Bronchial epithelial cell (primary cell): ENCODE measurements at regions not wholly inside any gene's neighbourhood (a gene's known extent, or its start where the extent isn't known, plus 50 kb on each side); places are given as distances from the start of the nearest gene placed in this dataset.

Source experiments
- DNase-seq: peaks from one replicate; pipeline ENCODE4 v3.0.0-alpha.2; 2010; ENCODE audit warnings: low read depth
- FAIRE-seq: peaks from 2 replicates; lab custom pipeline; 2011; peaks lifted over from hg19 to GRCh38; lab: Jason Lieb, UNC
- H3K27me3 ChIP-seq: 2 replicates; pipeline ENCODE4 v1.5.1; 2011; ENCODE audit warnings: low read length; ENCODE audit not compliant: control insufficient read depth, insufficient read depth
- H3K36me3 ChIP-seq: 2 replicates; pipeline ENCODE4 v1.5.1; 2011; ENCODE audit warnings: low read length; ENCODE audit not compliant: control insufficient read depth, insufficient read depth
- H3K4me3 ChIP-seq: 2 replicates; pipeline ENCODE4 v1.5.1; 2011; ENCODE audit warnings: mild to moderate bottlenecking, low read depth, low read length, control low read depth
- TF ChIP-seq, protein P1 (sequence below): IDR thresholded peaks from 2 replicates; pipeline ENCODE4 v1.5.1; 2011; ENCODE audit warnings: mild to moderate bottlenecking, moderate library complexity, low read length, control low read depth, inconsistent platforms; ENCODE audit not compliant: insufficient read depth, severe bottlenecking

- FAIRE-seq (no peak), DNase-seq (no peak)
- Histone ChIP-seq H3K4me3 (no peak overlapping the region), H3K27me3 (peaks cover 2% of the 10 kb centered on the region), H3K36me3 (no peaks in the 10 kb centered on the region)
- TF ChIP-seq, protein P1, sequence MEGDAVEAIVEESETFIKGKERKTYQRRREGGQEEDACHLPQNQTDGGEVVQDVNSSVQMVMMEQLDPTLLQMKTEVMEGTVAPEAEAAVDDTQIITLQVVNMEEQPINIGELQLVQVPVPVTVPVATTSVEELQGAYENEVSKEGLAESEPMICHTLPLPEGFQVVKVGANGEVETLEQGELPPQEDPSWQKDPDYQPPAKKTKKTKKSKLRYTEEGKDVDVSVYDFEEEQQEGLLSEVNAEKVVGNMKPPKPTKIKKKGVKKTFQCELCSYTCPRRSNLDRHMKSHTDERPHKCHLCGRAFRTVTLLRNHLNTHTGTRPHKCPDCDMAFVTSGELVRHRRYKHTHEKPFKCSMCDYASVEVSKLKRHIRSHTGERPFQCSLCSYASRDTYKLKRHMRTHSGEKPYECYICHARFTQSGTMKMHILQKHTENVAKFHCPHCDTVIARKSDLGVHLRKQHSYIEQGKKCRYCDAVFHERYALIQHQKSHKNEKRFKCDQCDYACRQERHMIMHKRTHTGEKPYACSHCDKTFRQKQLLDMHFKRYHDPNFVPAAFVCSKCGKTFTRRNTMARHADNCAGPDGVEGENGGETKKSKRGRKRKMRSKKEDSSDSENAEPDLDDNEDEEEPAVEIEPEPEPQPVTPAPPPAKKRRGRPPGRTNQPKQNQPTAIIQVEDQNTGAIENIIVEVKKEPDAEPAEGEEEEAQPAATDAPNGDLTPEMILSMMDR: no peak
Measured at GRCh38 chr2:71832844-71833243, 314.8 kb downstream of the CYP26B1 start.

DNA sequence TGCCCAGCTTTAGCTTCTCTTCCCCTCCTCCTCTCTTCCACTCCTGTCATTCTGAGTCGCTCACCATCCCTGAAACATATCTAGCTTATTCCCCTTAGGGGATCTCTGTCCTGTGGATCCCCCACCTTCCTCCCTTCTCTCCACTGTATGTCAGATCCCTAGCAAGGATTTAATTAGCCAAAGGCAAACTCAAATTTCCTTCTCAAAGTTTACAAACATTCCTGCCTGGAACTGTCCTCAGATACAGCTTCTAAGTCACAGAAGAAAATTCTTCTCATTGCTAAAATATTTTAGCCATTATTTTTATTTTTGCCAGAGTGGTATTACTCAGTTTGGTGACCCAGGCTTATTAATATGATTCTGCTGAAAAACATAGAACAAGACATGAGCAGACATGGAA, 315.3 kb downstream of the CYP26B1 start:
- H3K27me3 ChIP-seq: peaks cover 2% of the 10 kb centered on the region
- no peaks in the 10 kb centered on the region for H3K36me3 ChIP-seq
- no peak overlapping the region for H3K4me3 ChIP-seq
- TF ChIP-seq, protein P1: no peak
- FAIRE-seq (no peak), DNase-seq (no peak)

DNA sequence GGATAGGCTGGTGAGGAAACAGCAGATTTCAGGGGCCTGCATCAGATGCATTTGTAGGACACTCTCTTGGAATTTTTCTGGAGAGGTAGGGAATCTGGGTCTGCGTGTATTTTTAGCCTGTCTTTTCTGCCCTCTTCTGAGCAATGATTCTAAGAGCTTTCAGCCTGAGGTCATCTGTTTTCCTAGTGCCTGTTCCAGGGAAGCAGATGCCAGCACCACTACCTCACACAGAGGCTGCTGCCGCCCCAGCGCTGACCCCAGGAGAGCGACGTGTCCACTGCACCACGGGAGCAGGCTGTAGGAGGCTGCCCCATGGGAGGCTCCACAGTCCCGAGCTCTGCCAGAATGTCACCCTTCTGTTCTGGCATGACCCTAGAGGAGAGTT, 316.5 kb downstream of the CYP26B1 start:
- Histone ChIP-seq H3K36me3 (no peaks in the 10 kb centered on the region), H3K4me3 (no peak overlapping the region), H3K27me3 (peaks cover 2% of the 10 kb centered on the region)
- FAIRE-seq: no peak
- TF ChIP-seq, protein P1: no peak
- DNase-seq: peak; percentile 13

- peaks cover 2% of the 10 kb centered on the region for H3K27me3 ChIP-seq
- TF ChIP-seq, protein P1: no peak
- DNase-seq (no peak), FAIRE-seq (no peak)
- no peak overlapping the region for H3K4me3 ChIP-seq
- no peaks in the 10 kb centered on the region for H3K36me3 ChIP-seq
Measured at GRCh38 chr2:71830497-71831192, 317.0 kb downstream of the CYP26B1 start.

- TF ChIP-seq, protein P1: no peak
- DNase-seq (no peak), FAIRE-seq (no peak)
- Histone ChIP-seq H3K4me3 (no peak overlapping the region), H3K36me3 (no peaks in the 10 kb centered on the region), H3K27me3 (peaks cover 2% of the 10 kb centered on the region)
Measured at GRCh38 chr2:71829008-71829407, 318.7 kb downstream of the CYP26B1 start.

GRCh38 chr2:71827973-71828372, 319.7 kb downstream of the CYP26B1 start:
- FAIRE-seq (no peak), DNase-seq (no peak)
- H3K36me3 ChIP-seq: no peaks in the 10 kb centered on the region
- H3K4me3 ChIP-seq: no peak overlapping the region
- TF ChIP-seq, protein P1: no peak
- peaks cover 2% of the 10 kb centered on the region for H3K27me3 ChIP-seq
